ENCODE measurements at regions not wholly inside any gene's neighbourhood (a gene's known extent, or its start where the extent isn't known, plus 50 kb on each side); places are given as distances from the start of the nearest gene placed in this dataset.
A peak's percentile ranks its signal among the peaks of the same experiment; 100 is the strongest.

GRCh38 chr10:111745982-111746381 lies 437.6 kb downstream of the GPAM start:
- DNase-seq (ENCODE audit: low spot score in 2 of 2), result no peak
- Histone ChIP-seq H3K36me3 (no peaks in the 10 kb centered on the region), H3K27ac (no peak overlapping the region), H3K9me3 (no peaks in the 10 kb centered on the region), H3K4me3 (no peak overlapping the region), H3K4me1 (no peaks in the 10 kb centered on the region), H3K27me3 (no peaks in the 10 kb centered on the region)
- WGBS, 2 donors, result 66 to 67% methylated on average over 2 of the region's 2 CpGs
- TF ChIP-seq EP300 (IDR thresholded peaks at IDR 0.05) (no peak), CTCF (IDR thresholded peaks at IDR 0.05) (no peak), POLR2A (IDR thresholded peaks at IDR 0.05) (no peak)

- TF ChIP-seq EP300 (IDR thresholded peaks at IDR 0.05) (no peak), CTCF (IDR thresholded peaks at IDR 0.05) (no peak), POLR2A (IDR thresholded peaks at IDR 0.05) (no peak)
- Histone ChIP-seq H3K9me3 (no peaks in the 10 kb centered on the region), H3K36me3 (no peaks in the 10 kb centered on the region), H3K4me3 (no peak overlapping the region), H3K27ac (no peak overlapping the region), H3K4me1 (no peaks in the 10 kb centered on the region), H3K27me3 (no peaks in the 10 kb centered on the region)
- 37% methylated on average over 1 of the region's 1 CpG for WGBS, 2 donors
- no peak for DNase-seq (ENCODE audit: low spot score in 2 of 2)
These were observed 435.8 kb downstream of the GPAM start for GRCh38 chr10:111747751-111748150.

- no peak for TF ChIP-seq CTCF (IDR thresholded peaks at IDR 0.05)
- no peak for TF ChIP-seq EP300 (IDR thresholded peaks at IDR 0.05)
- TF ChIP-seq POLR2A (IDR thresholded peaks at IDR 0.05), result no peak
These were observed 435.4 kb downstream of the GPAM start for GRCh38 chr10:111748184-111748583.

GRCh38 chr10:111750165-111750849 lies 433.3 kb downstream of the GPAM start:
- Histone ChIP-seq H3K36me3 (no peaks in the 10 kb centered on the region), H3K27me3 (no peaks in the 10 kb centered on the region), H3K9me3 (peaks cover 0 to 5% (median 0%) of the 10 kb centered on the region in 4 donors), H3K4me3 (no peak overlapping the region), H3K27ac (no peak overlapping the region), H3K4me1 (no peaks in the 10 kb centered on the region)
- WGBS, 2 donors, result 56 to 62% methylated on average over 2 of the region's 2 CpGs
- no peak for DNase-seq (ENCODE audit: low spot score in 2 of 2)
- TF ChIP-seq EP300 (IDR thresholded peaks at IDR 0.05), result no peak
- TF ChIP-seq CTCF (IDR thresholded peaks at IDR 0.05), result no peak
- TF ChIP-seq POLR2A (IDR thresholded peaks at IDR 0.05), result no peak

More at GRCh38 chr10:111748184-111748583, 435.4 kb downstream of the GPAM start:
- no peaks in the 10 kb centered on the region for H3K27me3 ChIP-seq
- no peaks in the 10 kb centered on the region for H3K36me3 ChIP-seq
- peaks cover 0 to 3% (median 0%) of the 10 kb centered on the region in 4 donors for H3K9me3 ChIP-seq
- no peaks in the 10 kb centered on the region for H3K4me1 ChIP-seq
- WGBS, 2 donors, result 38 to 42% methylated on average over 2 of the region's 2 CpGs
- DNase-seq (ENCODE audit: low spot score in 2 of 2), result no peak
- H3K27ac ChIP-seq, result no peak overlapping the region
- no peak overlapping the region for H3K4me3 ChIP-seq

- peaks cover 0 to 8% (median 0%) of the 10 kb centered on the region in 4 donors for H3K4me1 ChIP-seq
- WGBS, 2 donors, result 17 to 18% methylated on average over 14 of the region's 14 CpGs
- TF ChIP-seq POLR2A (IDR thresholded peaks at IDR 0.05) (no peak), CTCF (IDR thresholded peaks at IDR 0.05) (peak; percentile 20 to 61 (median 31))
- DNase-seq (ENCODE audit: low spot score in 2 of 2), result peak; percentile 21 to 51
- no peak overlapping the region for H3K27ac ChIP-seq
- no peaks in the 10 kb centered on the region for H3K36me3 ChIP-seq
- no peaks in the 10 kb centered on the region for H3K27me3 ChIP-seq
- no peak overlapping the region for H3K4me3 ChIP-seq
- H3K9me3 ChIP-seq, result peaks cover 0 to 5% (median 0%) of the 10 kb centered on the region in 4 donors
These were observed 427.1 kb downstream of the GPAM start for GRCh38 chr10:111756217-111757061.
